ENCODE measurements at regions not wholly inside any gene's neighbourhood (a gene's known extent, or its start where the extent isn't known, plus 50 kb on each side); places are given as distances from the start of the nearest gene placed in this dataset.

GRCh38 chr6:166779381-166779780, 152.3 kb upstream of the RPS6KA2 start:
- TF ChIP-seq EP300 (IDR thresholded peaks at IDR 0.05): no peak
- TF ChIP-seq POLR2A (IDR thresholded peaks at IDR 0.05): no peak
- no peak for TF ChIP-seq CTCF (IDR thresholded peaks at IDR 0.05)
- no peak for TF ChIP-seq POLR2AphosphoS5 (IDR thresholded peaks at IDR 0.05)

All from upper lobe of left lung (tissue), 4 donors.